HEK293 (cell line): ENCODE measurements at regions not wholly inside any gene's neighbourhood (a gene's known extent, or its start where the extent isn't known, plus 50 kb on each side); places are given as distances from the start of the nearest gene placed in this dataset.

ENCODE experiments used
- CTCF ChIA-PET: fragments of 350-600 bp; formaldehyde crosslinking; extraction: SDS; loops from one replicate; lab custom pipeline; 2021; ENCODE audit warnings: antibody characterized with exemption; lab: Yijun Ruan, JAX
- POLR2A ChIA-PET: fragments of 300-600 bp; formaldehyde crosslinking; extraction: SDS; loops from one replicate; lab custom pipeline; 2020; ENCODE audit warnings: antibody characterized with exemption, inconsistent platforms; lab: Yijun Ruan, JAX
- H3K27ac ChIP-seq: fragments of 200-500 bp; sonication (Bioruptor generic); 2 replicates; pipeline ENCODE4 v1.5.1; 2014; ENCODE audit warnings: low read depth, low read length, control low read depth, inconsistent platforms; ENCODE audit errors: extremely low read depth
- H3K36me3 ChIP-seq, 2 experiments: fragments of 200-500 bp in 1 of 2; sonication (Bioruptor generic) in 1 of 2; 1 replicate in 1 of 2; 2 replicates in 1 of 2; pipeline ENCODE4 v1.5.1; 2014 to 2017; ENCODE audit warnings: inconsistent platforms in 2 of 2, low read length in 2 of 2; ENCODE audit not compliant: control insufficient read depth in 2 of 2, insufficient read depth in 1 of 2
- H3K4me1 ChIP-seq: fragments of 200-500 bp; sonication (Bioruptor generic); 2 replicates; pipeline ENCODE4 v1.5.1; 2014; ENCODE audit warnings: mild to moderate bottlenecking, low read length, inconsistent platforms; ENCODE audit not compliant: control insufficient read depth, insufficient read depth
- H3K4me3 ChIP-seq: 2 replicates; pipeline ENCODE4 v1.5.1; 2011; ENCODE audit warnings: low read depth, mild to moderate bottlenecking, control low read depth, low read length, moderate library complexity
- H3K9me3 ChIP-seq: fragments of 200-500 bp; sonication (Bioruptor generic); 2 replicates; pipeline ENCODE4 v1.5.1; 2014; ENCODE audit warnings: low read depth, low read length, inconsistent platforms; ENCODE audit not compliant: control insufficient read depth, insufficient read depth
- BCL11A ChIP-seq: fragments of 450-650 bp; formaldehyde crosslinking; IDR thresholded peaks from 2 replicates; pipeline ENCODE4 v1.5.1; 2016; ENCODE audit warnings: low read depth, missing biosample characterization, missing genetic modification characterization
- BCL6B ChIP-seq: fragments of 450-650 bp; formaldehyde crosslinking; IDR thresholded peaks from 2 replicates; pipeline ENCODE4 v1.5.1; 2017; ENCODE audit warnings: missing biosample characterization, missing genetic modification characterization
- CTCF ChIP-seq: fragments of 450-650 bp; formaldehyde crosslinking; IDR thresholded peaks from 2 replicates; pipeline ENCODE4 v1.5.1; 2016; ENCODE audit warnings: missing biosample characterization, missing genetic modification characterization
- GLIS2 ChIP-seq: fragments of 450-650 bp; formaldehyde crosslinking; IDR thresholded peaks from 2 replicates; pipeline ENCODE4 v1.5.1; 2016; ENCODE audit warnings: missing biosample characterization, missing genetic modification characterization
- HIC1 ChIP-seq: fragments of 450-650 bp; formaldehyde crosslinking; IDR thresholded peaks from 2 replicates; pipeline ENCODE4 v1.5.1; 2016; ENCODE audit warnings: missing biosample characterization, missing genetic modification characterization
- KLF16 ChIP-seq: fragments of 450-650 bp; formaldehyde crosslinking; IDR thresholded peaks from 2 replicates; pipeline ENCODE4 v1.5.1; 2017; ENCODE audit warnings: missing biosample characterization, missing genetic modification characterization
- KLF7 ChIP-seq: fragments of 450-650 bp; formaldehyde crosslinking; IDR thresholded peaks from 2 replicates; pipeline ENCODE4 v1.5.1; 2016; ENCODE audit warnings: missing biosample characterization, missing genetic modification characterization, borderline replicate concordance
- MYNN ChIP-seq: fragments of 450-650 bp; formaldehyde crosslinking; IDR thresholded peaks from 2 replicates; pipeline ENCODE4 v1.5.1; 2016; ENCODE audit warnings: missing biosample characterization, missing genetic modification characterization, borderline replicate concordance
- SP2 ChIP-seq: fragments of 450-650 bp; formaldehyde crosslinking; IDR thresholded peaks from 2 replicates; pipeline ENCODE4 v1.5.1; 2016; ENCODE audit warnings: missing biosample characterization, missing genetic modification characterization
- YY2 ChIP-seq: fragments of 450-650 bp; formaldehyde crosslinking; IDR thresholded peaks from 2 replicates; pipeline ENCODE4 v1.5.1; 2016; ENCODE audit warnings: missing biosample characterization, missing genetic modification characterization
- ZNF133 ChIP-seq: fragments of 450-650 bp; formaldehyde crosslinking; IDR thresholded peaks from 2 replicates; pipeline ENCODE4 v1.5.1; 2016; ENCODE audit warnings: missing biosample characterization, missing genetic modification characterization
- ZNF398 ChIP-seq: fragments of 450-650 bp; formaldehyde crosslinking; IDR thresholded peaks from 2 replicates; pipeline ENCODE4 v1.5.1; 2017; ENCODE audit warnings: missing biosample characterization, missing genetic modification characterization
- ZNF404 ChIP-seq: fragments of 450-650 bp; formaldehyde crosslinking; IDR thresholded peaks from 2 replicates; pipeline ENCODE4 v1.5.1; 2017; ENCODE audit warnings: missing biosample characterization, missing genetic modification characterization
- ZNF518A ChIP-seq: fragments of 450-650 bp; formaldehyde crosslinking; conservative IDR thresholded peaks from 2 replicates; pipeline ENCODE4 v1.5.1; 2016; ENCODE audit warnings: low read depth, missing biosample characterization, missing genetic modification characterization
- ZNF670 ChIP-seq: fragments of 450-650 bp; formaldehyde crosslinking; IDR thresholded peaks from 2 replicates; pipeline ENCODE4 v1.5.1; 2016; ENCODE audit warnings: missing biosample characterization, missing genetic modification characterization, low read depth
- ZNF677 ChIP-seq: fragments of 450-650 bp; IDR thresholded peaks from 2 replicates; pipeline ENCODE4 v1.5.0; 2018; ENCODE audit warnings: missing biosample characterization, mild to moderate bottlenecking, missing genetic modification characterization, moderate library complexity
- ZNF692 ChIP-seq: fragments of 450-650 bp; formaldehyde crosslinking; IDR thresholded peaks from 2 replicates; pipeline ENCODE4 v1.5.1; 2016; ENCODE audit warnings: missing biosample characterization, missing genetic modification characterization
- ZNF747 ChIP-seq: fragments of 450-650 bp; formaldehyde crosslinking; IDR thresholded peaks from 2 replicates; pipeline ENCODE4 v1.5.1; 2016; ENCODE audit warnings: missing biosample characterization, missing genetic modification characterization
- ZNF777 ChIP-seq: fragments of 450-650 bp; formaldehyde crosslinking; IDR thresholded peaks from 2 replicates; pipeline ENCODE4 v1.5.1; 2017; ENCODE audit warnings: missing biosample characterization, missing genetic modification characterization, borderline replicate concordance
- ZNF791 ChIP-seq: fragments of 450-650 bp; formaldehyde crosslinking; IDR thresholded peaks from 2 replicates; pipeline ENCODE4 v1.5.1; 2016; ENCODE audit warnings: missing biosample characterization, missing genetic modification characterization
- ZSCAN16 ChIP-seq: fragments of 450-650 bp; formaldehyde crosslinking; IDR thresholded peaks from 2 replicates; pipeline ENCODE4 v1.5.1; 2016; ENCODE audit warnings: missing biosample characterization, missing genetic modification characterization
- ZSCAN4 ChIP-seq: fragments of 450-650 bp; formaldehyde crosslinking; IDR thresholded peaks from 2 replicates; pipeline ENCODE4 v1.5.1; 2017; ENCODE audit warnings: missing biosample characterization, missing genetic modification characterization

GRCh38 chr5:32887390-32887789 lies 176.3 kb downstream of the NPR3 start:
- no peak overlapping the region for H3K4me3 ChIP-seq
- ChIA-PET POLR2A (no interaction called here), CTCF (no interaction called here)
- H3K36me3 ChIP-seq, result no peaks in the 10 kb centered on the region
- H3K9me3 ChIP-seq, result no peaks in the 10 kb centered on the region
- H3K27ac ChIP-seq, result no peak overlapping the region
- no peaks in the 10 kb centered on the region for H3K4me1 ChIP-seq
- no peak for TF ChIP-seq ZSCAN16 (tag by site-specific recombination)
- TF ChIP-seq ZNF692 (tag by site-specific recombination), result no peak
- TF ChIP-seq KLF16, result no peak
- TF ChIP-seq ZNF677, result no peak
- no peak for TF ChIP-seq BCL6B (tag by site-specific recombination)
- TF ChIP-seq SP2 (tag by site-specific recombination), result no peak
- TF ChIP-seq HIC1, result no peak
- TF ChIP-seq CTCF, result no peak
- no peak for TF ChIP-seq BCL11A
- TF ChIP-seq ZSCAN4, result no peak
- TF ChIP-seq GLIS2 (tag by site-specific recombination), result no peak
- TF ChIP-seq MYNN, result no peak
- no peak for TF ChIP-seq ZNF404 (tag by site-specific recombination)
- TF ChIP-seq ZNF791, result no peak
- TF ChIP-seq ZNF777 (tag by site-specific recombination), result no peak
- no peak for TF ChIP-seq YY2

- Histone ChIP-seq H3K4me3 (no peak overlapping the region), H3K4me1 (no peaks in the 10 kb centered on the region), H3K27ac (no peak overlapping the region), H3K9me3 (no peaks in the 10 kb centered on the region), H3K36me3 (no peaks in the 10 kb centered on the region)
- ChIA-PET CTCF (interaction anchor here (0.6 to 0.9 kb wide), 2 partner anchors 9 to 48 kb away, joined by 4 to 5 read pairs; no protein-coding TSS in a partner anchor), POLR2A (no interaction called here)
- TF ChIP-seq ZNF518A (tag by site-specific recombination) (no peak), ZNF670 (tag by site-specific recombination) (no peak), ZNF791 (no peak), KLF7 (no peak), ZNF747 (tag by site-specific recombination) (no peak), ZNF133 (no peak), ZNF398 (no peak)
Observed at GRCh38 chr5:32889078-32889477, 178.0 kb downstream of the NPR3 start.
